K562 (cell line): ENCODE measurements at regions not wholly inside any gene's neighbourhood (a gene's known extent, or its start where the extent isn't known, plus 50 kb on each side); places are given as distances from the start of the nearest gene placed in this dataset.

Experiments used
- HDAC6 ChIP-seq: IDR thresholded peaks from 2 replicates; pipeline ENCODE4 v1.6.1; 2012; ENCODE audit warnings: low read depth, mild to moderate bottlenecking, control low read depth, inconsistent platforms, low read length, moderate library complexity
- JUND ChIP-seq, 2 experiments: IDR thresholded peaks; 2 replicates in 1 of 2; 3 replicates in 1 of 2; pipeline ENCODE4 v1.6.1; 2011; ENCODE audit warnings: borderline replicate concordance in 2 of 2, low read depth in 2 of 2, low read length in 2 of 2, improper control_type of control experiment in 1 of 2, missing biosample characterization in 1 of 2, missing genetic modification characterization in 1 of 2, missing genetic modification reagents in 1 of 2
- MCM5 ChIP-seq: fragments of 450-650 bp; IDR thresholded peaks from 2 replicates; pipeline ENCODE4 v1.6.1; 2016; ENCODE audit warnings: low read depth
- NCOA1 ChIP-seq: fragments of 450-650 bp; IDR thresholded peaks from 2 replicates; pipeline ENCODE4 v1.6.1; 2016; ENCODE audit warnings: low read depth
- TAF9B ChIP-seq: fragments of 450-650 bp; IDR thresholded peaks from 2 replicates; pipeline ENCODE4 v1.6.1; 2018; ENCODE audit warnings: mild to moderate bottlenecking; ENCODE audit not compliant: partially characterized antibody
- TCF7L2 ChIP-seq: fragments of 150-350 bp; IDR thresholded peaks from 2 replicates; pipeline ENCODE4 v1.6.1; 2016; ENCODE audit warnings: low read depth, mild to moderate bottlenecking, low read length, moderate library complexity
- YY1 ChIP-seq, 3 experiments: IDR thresholded peaks; 2 replicates each; pipeline ENCODE4 v1.6.1; 2011; ENCODE audit warnings: low read length in 2 of 3, mild to moderate bottlenecking in 2 of 3, moderate library complexity in 2 of 3, borderline replicate concordance in 1 of 3, control low read depth in 1 of 3, low read depth in 1 of 3; ENCODE audit not compliant: insufficient read depth in 3 of 3, insufficient replicate concordance in 2 of 3, control insufficient read depth in 1 of 3, insufficient read length in 1 of 3; ENCODE audit errors: extremely low read depth in 1 of 3
- ZNF311 ChIP-seq: fragments of 250-450 bp; sonication (Bioruptor Pico); IDR thresholded peaks from 2 replicates; pipeline ENCODE4 v1.4.0; 2020; ENCODE audit warnings: mild to moderate bottlenecking, moderate library complexity
- TF ChIP-seq, protein P1 (sequence below), 2 experiments: fragments of 450-650 bp; IDR thresholded peaks; 2 replicates each; pipeline ENCODE4 v1.6.1; 2016; ENCODE audit warnings: mild to moderate bottlenecking in 2 of 2, borderline replicate concordance in 1 of 2, low read depth in 1 of 2, moderate library complexity in 1 of 2
- TF ChIP-seq, protein P2 (sequence below): fragments of 450-650 bp; IDR thresholded peaks from 2 replicates; pipeline ENCODE4 v1.6.1; 2016; ENCODE audit warnings: borderline replicate concordance
- TF ChIP-seq, protein P3 (sequence below): fragments of 450-650 bp; IDR thresholded peaks from 2 replicates; pipeline ENCODE4 v1.6.1; 2018; ENCODE audit not compliant: partially characterized antibody

DNA sequence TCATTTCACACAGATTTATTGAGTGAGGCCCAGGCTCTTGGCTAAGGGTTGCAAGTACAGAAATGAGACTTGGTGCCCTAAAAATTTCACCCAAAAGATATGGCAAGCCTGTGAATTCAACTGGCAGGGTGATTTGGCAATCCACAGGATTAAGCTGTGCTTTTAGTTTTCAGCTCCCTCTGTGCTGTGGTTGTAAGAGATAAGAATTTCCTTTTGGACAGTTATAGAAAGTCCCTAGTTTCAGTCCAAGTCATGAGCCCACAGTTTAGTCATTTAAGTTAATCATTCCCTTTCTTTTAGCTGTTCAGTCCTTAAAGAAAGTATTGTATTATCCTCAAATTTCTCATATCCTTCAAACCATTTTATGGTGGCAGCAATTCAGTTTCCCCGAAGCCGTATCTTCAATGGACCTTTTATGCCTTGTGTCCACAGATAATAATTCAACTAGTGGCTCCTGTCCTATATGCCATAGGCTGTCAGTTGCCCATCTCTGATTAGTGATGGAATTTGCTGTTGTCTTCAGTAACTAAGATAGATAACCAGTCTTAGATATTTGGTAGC is 73.4 kb upstream of the NAMPT start (continued):
- TF ChIP-seq, protein P1, sequence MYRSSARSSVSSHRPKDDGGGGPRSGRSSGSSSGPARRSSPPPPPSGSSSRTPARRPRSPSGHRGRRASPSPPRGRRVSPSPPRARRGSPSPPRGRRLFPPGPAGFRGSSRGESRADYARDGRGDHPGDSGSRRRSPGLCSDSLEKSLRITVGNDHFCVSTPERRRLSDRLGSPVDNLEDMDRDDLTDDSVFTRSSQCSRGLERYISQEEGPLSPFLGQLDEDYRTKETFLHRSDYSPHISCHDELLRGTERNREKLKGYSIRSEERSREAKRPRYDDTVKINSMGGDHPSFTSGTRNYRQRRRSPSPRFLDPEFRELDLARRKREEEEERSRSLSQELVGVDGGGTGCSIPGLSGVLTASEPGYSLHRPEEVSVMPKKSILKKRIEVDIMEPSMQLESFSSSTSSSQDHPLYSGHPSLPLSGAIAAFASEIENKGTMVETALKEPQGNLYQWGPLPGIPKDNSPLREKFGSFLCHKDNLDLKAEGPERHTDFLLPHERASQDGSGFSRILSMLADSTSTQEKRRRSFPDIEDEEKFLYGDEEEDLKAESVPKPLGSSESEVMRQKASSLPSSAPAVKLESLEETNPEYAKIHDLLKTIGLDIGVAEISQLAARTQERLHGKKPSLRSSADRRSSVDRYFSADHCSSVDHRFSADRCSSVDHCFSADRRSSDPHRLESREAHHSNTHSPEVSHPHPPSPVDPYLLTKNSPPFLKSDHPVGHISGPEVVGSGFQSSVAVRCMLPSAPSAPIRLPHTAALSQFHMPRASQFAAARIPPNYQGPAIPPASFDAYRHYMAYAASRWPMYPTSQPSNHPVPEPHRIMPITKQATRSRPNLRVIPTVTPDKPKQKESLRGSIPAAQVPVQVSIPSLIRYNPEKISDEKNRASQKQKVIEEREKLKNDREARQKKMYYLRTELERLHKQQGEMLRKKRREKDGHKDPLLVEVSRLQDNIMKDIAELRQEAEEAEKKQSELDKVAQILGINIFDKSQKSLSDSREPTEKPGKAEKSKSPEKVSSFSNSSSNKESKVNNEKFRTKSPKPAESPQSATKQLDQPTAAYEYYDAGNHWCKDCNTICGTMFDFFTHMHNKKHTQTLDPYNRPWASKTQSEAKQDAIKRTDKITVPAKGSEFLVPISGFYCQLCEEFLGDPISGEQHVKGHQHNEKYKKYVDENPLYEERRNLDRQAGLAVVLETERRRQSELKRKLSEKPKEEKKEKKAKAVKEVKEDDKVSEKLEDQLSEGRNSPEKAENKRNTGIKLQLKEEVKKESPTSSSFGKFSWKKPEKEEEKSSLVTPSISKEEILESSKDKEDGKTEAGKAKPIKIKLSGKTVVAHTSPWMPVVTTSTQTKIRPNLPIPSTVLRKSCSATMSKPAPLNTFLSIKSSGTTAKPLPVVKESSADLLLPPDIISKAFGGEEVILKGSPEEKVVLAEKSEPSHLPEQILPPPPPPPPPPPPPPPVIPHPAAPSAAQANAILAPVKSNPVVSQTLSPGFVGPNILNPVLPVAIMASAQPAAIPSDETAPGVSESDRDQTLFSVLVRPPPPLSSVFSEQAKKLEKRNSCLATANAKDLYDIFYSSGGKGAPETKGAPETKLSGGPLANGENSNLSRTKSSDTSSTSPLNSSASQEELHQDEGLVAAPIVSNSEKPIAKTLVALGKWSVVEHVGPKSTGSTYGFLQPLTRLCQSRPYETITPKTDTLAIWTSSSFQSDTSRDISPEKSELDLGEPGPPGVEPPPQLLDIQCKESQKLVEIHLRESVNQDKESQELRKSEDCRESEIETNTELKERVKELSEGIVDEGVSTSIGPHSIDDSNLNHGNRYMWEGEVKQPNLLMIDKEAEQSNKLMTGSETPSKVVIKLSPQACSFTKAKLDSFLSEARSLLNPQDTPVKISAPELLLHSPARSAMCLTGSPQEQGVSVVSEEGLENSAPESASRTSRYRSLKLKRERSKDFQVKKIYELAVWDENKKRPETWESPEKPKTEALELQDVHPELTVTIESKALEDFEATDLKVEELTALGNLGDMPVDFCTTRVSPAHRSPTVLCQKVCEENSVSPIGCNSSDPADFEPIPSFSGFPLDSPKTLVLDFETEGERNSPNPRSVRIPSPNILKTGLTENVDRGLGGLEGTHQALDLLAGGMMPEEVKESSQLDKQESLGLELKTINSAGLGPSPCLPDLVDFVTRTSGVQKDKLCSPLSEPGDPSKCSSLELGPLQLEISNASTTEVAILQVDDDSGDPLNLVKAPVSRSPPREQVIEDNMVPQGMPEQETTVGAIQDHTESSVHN (IDR thresholded peaks at IDR 0.05; ENCODE audit: borderline replicate concordance in 1 of 2, low read depth in 1 of 2): no peak
- TF ChIP-seq, protein P2, sequence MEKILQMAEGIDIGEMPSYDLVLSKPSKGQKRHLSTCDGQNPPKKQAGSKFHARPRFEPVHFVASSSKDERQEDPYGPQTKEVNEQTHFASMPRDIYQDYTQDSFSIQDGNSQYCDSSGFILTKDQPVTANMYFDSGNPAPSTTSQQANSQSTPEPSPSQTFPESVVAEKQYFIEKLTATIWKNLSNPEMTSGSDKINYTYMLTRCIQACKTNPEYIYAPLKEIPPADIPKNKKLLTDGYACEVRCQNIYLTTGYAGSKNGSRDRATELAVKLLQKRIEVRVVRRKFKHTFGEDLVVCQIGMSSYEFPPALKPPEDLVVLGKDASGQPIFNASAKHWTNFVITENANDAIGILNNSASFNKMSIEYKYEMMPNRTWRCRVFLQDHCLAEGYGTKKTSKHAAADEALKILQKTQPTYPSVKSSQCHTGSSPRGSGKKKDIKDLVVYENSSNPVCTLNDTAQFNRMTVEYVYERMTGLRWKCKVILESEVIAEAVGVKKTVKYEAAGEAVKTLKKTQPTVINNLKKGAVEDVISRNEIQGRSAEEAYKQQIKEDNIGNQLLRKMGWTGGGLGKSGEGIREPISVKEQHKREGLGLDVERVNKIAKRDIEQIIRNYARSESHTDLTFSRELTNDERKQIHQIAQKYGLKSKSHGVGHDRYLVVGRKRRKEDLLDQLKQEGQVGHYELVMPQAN: no peak
- TF ChIP-seq MCM5 (no peak), JUND (IDR thresholded peaks at IDR 0.05; ENCODE audit: borderline replicate concordance, low read depth, low read length) (peak; percentile 20; the same call in 1 of the 2 replicates), JUND (tag; IDR thresholded peaks at IDR 0.05; ENCODE audit: borderline replicate concordance, low read depth, low read length) (peak; percentile 29; the same call in 2 of the 3 replicates), TCF7L2 (no peak), NCOA1 (0 out of 2 replicates have a peak, but pooled peaks have one; percentile 46), TAF9B (no peak), YY1 (IDR thresholded peaks at IDR 0.05; ENCODE audit: borderline replicate concordance in 1 of 3, control insufficient read depth in 1 of 3, extremely low read depth in 1 of 3, insufficient read depth in 3 of 3, insufficient read length in 1 of 3, insufficient replicate concordance in 2 of 3, low read depth in 1 of 3, low read length in 2 of 3) (no peak), HDAC6 (no peak), ZNF311 (CRISPR knock-in tag) (no peak)
- TF ChIP-seq, protein P3, sequence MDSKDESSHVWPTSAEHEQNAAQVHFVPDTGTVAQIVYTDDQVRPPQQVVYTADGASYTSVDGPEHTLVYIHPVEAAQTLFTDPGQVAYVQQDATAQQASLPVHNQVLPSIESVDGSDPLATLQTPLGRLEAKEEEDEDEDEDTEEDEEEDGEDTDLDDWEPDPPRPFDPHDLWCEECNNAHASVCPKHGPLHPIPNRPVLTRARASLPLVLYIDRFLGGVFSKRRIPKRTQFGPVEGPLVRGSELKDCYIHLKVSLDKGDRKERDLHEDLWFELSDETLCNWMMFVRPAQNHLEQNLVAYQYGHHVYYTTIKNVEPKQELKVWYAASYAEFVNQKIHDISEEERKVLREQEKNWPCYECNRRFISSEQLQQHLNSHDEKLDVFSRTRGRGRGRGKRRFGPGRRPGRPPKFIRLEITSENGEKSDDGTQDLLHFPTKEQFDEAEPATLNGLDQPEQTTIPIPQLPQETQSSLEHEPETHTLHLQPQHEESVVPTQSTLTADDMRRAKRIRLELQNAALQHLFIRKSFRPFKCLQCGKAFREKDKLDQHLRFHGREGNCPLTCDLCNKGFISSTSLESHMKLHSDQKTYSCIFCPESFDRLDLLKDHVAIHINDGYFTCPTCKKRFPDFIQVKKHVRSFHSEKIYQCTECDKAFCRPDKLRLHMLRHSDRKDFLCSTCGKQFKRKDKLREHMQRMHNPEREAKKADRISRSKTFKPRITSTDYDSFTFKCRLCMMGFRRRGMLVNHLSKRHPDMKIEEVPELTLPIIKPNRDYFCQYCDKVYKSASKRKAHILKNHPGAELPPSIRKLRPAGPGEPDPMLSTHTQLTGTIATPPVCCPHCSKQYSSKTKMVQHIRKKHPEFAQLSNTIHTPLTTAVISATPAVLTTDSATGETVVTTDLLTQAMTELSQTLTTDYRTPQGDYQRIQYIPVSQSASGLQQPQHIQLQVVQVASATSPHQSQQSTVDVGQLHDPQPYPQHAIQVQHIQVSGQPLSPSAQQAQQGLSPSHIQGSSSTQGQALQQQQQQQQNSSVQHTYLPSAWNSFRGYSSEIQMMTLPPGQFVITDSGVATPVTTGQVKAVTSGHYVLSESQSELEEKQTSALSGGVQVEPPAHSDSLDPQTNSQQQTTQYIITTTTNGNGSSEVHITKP: no peak
